ENCODE measurements at regions not wholly inside any gene's neighbourhood (a gene's known extent, or its start where the extent isn't known, plus 50 kb on each side); places are given as distances from the start of the nearest gene placed in this dataset.

DNA sequence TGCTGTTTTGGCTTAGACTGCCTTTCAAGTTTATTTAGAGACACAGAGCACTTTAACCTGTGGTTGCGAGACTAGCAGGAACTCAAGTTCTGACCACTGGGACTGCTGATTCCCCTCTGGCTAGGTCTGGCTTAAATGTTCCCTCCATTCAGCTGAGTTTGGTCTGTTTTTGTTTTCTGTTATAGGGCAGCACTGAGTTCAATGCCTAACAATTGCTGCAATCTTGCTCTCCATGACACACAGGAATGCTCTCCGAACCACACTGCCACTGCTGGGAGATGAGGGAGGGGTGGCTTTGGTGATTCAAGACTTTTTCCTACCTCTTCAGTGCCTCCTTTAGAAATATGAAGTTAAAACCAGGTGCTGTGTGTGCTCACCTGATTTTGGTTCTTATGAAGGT, 106.3 kb upstream of the EOLA2 start:
- TF ChIP-seq, protein P1, sequence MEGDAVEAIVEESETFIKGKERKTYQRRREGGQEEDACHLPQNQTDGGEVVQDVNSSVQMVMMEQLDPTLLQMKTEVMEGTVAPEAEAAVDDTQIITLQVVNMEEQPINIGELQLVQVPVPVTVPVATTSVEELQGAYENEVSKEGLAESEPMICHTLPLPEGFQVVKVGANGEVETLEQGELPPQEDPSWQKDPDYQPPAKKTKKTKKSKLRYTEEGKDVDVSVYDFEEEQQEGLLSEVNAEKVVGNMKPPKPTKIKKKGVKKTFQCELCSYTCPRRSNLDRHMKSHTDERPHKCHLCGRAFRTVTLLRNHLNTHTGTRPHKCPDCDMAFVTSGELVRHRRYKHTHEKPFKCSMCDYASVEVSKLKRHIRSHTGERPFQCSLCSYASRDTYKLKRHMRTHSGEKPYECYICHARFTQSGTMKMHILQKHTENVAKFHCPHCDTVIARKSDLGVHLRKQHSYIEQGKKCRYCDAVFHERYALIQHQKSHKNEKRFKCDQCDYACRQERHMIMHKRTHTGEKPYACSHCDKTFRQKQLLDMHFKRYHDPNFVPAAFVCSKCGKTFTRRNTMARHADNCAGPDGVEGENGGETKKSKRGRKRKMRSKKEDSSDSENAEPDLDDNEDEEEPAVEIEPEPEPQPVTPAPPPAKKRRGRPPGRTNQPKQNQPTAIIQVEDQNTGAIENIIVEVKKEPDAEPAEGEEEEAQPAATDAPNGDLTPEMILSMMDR (IDR thresholded peaks at IDR 0.05; ENCODE audit: poor library complexity), result no peak
- TF ChIP-seq EZH2 (IDR thresholded peaks at IDR 0.05; ENCODE audit: borderline replicate concordance), result no peak
